Liver (tissue), 7 donors: ENCODE measurements at regions not wholly inside any gene's neighbourhood (a gene's known extent, or its start where the extent isn't known, plus 50 kb on each side); places are given as distances from the start of the nearest gene placed in this dataset.

Experiments
- DNase-seq: peaks from one replicate; pipeline ENCODE4 v3.0.0-alpha.2; 2017; ENCODE audit warnings: low spot score
- H3K27ac ChIP-seq, 2 donors: one replicate each; pipeline ENCODE4 v1.7.0; 2013; ENCODE audit warnings: inconsistent platforms in 2 of 2, low read length in 2 of 2, control low read depth in 1 of 2, low read depth in 1 of 2, mild to moderate bottlenecking in 1 of 2
- H3K27me3 ChIP-seq, 4 donors: one replicate each; pipeline versions ENCODE4 v1.6.1 to v1.7.0; 2013; ENCODE audit warnings: low read length in 3 of 4, inconsistent platforms in 1 of 4, mild to moderate bottlenecking in 1 of 4, moderate library complexity in 1 of 4; ENCODE audit not compliant: control insufficient read depth in 4 of 4, insufficient read depth in 4 of 4
- H3K36me3 ChIP-seq, 4 donors: one replicate each; pipeline versions ENCODE4 v1.6.1 to v1.7.0; 2013; ENCODE audit warnings: low read length in 3 of 4, mild to moderate bottlenecking in 3 of 4, low read depth in 1 of 4, moderate library complexity in 1 of 4; ENCODE audit not compliant: control insufficient read depth in 4 of 4, insufficient read depth in 3 of 4
- H3K4me1 ChIP-seq, 4 donors: one replicate each; pipeline versions ENCODE4 v1.6.1 to v1.7.0; 2013; ENCODE audit warnings: low read length in 3 of 4, mild to moderate bottlenecking in 3 of 4, moderate library complexity in 1 of 4; ENCODE audit not compliant: control insufficient read depth in 4 of 4, insufficient read depth in 4 of 4
- H3K4me3 ChIP-seq, 3 donors: one replicate each; pipeline versions ENCODE4 v1.6.1 to v1.7.0; 2013; ENCODE audit warnings: low read length in 3 of 3, control low read depth in 1 of 3, low read depth in 1 of 3, mild to moderate bottlenecking in 1 of 3
- H3K9ac ChIP-seq, 2 donors: one replicate each; pipeline ENCODE4 v1.7.0; 2013; ENCODE audit warnings: low read length in 2 of 2, mild to moderate bottlenecking in 2 of 2, moderate library complexity in 2 of 2, control low read depth in 1 of 2, low read depth in 1 of 2
- H3K9me3 ChIP-seq, 4 donors: one replicate each; pipeline versions ENCODE4 v1.6.1 to v1.7.0; 2013; ENCODE audit warnings: low read length in 3 of 4; ENCODE audit not compliant: control insufficient read depth in 4 of 4
- ATF3 ChIP-seq: IDR thresholded peaks from 2 replicates; pipeline ENCODE4 v1.6.1; 2016; ENCODE audit warnings: antibody characterized with exemption
- FOXA2 ChIP-seq: IDR thresholded peaks from 2 replicates; pipeline ENCODE4 v1.6.1; 2016; ENCODE audit warnings: antibody characterized with exemption
- GABPA ChIP-seq, 2 donors: IDR thresholded peaks in 1 of 2; conservative IDR thresholded peaks in 1 of 2; 2 replicates each; pipeline ENCODE4 v1.6.1; 2016; ENCODE audit warnings: antibody characterized with exemption in 2 of 2, mild to moderate bottlenecking in 1 of 2, moderate library complexity in 1 of 2
- HNF4A ChIP-seq, 2 donors: conservative IDR thresholded peaks; 2 replicates each; pipeline ENCODE4 v1.6.1; 2016; ENCODE audit warnings: antibody characterized with exemption in 2 of 2, mild to moderate bottlenecking in 2 of 2
- HNF4G ChIP-seq: IDR thresholded peaks from 2 replicates; pipeline ENCODE4 v1.6.1; 2016; ENCODE audit warnings: antibody characterized with exemption
- JUND ChIP-seq, 2 donors: IDR thresholded peaks; 2 replicates each; pipeline ENCODE4 v1.6.1; 2016; ENCODE audit warnings: antibody characterized with exemption in 2 of 2
- NR2F2 ChIP-seq: IDR thresholded peaks from 2 replicates; pipeline ENCODE4 v1.6.1; 2016; ENCODE audit warnings: antibody characterized with exemption
- RAD21 ChIP-seq, 2 donors: IDR thresholded peaks; 2 replicates each; pipeline ENCODE4 v1.6.1; 2016; ENCODE audit warnings: antibody characterized with exemption in 2 of 2, mild to moderate bottlenecking in 2 of 2
- RXRA ChIP-seq, 2 donors: IDR thresholded peaks; 2 replicates each; pipeline ENCODE4 v1.6.1; 2017 to 2018; ENCODE audit warnings: antibody characterized with exemption in 2 of 2, mild to moderate bottlenecking in 1 of 2
- SP1 ChIP-seq: IDR thresholded peaks from 2 replicates; pipeline ENCODE4 v1.6.1; 2018; ENCODE audit warnings: antibody characterized with exemption, mild to moderate bottlenecking
- TAF1 ChIP-seq: conservative IDR thresholded peaks from 2 replicates; pipeline ENCODE4 v1.6.1; 2016; ENCODE audit warnings: antibody characterized with exemption, mild to moderate bottlenecking
- YY1 ChIP-seq: IDR thresholded peaks from 2 replicates; pipeline ENCODE4 v1.6.1; 2016; ENCODE audit warnings: antibody characterized with exemption, mild to moderate bottlenecking
- ZBTB33 ChIP-seq: IDR thresholded peaks from 2 replicates; pipeline ENCODE4 v1.6.1; 2016; ENCODE audit warnings: antibody characterized with exemption
- WGBS: extraction: QIAGEN DNeasy Blood & Tissue Kit; methylation state at CpG from one replicate; pipeline ENCODE4 v1.1.7; 2013; 5-methylcytosine and 5-hydroxymethylcytosine counted together
- TF ChIP-seq, protein P1 (sequence below): IDR thresholded peaks from 2 replicates; pipeline ENCODE4 v1.6.1; 2016; ENCODE audit warnings: antibody characterized with exemption, mild to moderate bottlenecking
- donor health status: healthy.
- donor health status: healthy.
- donor health status: healthy.
- donor health status: healthy.

DNA sequence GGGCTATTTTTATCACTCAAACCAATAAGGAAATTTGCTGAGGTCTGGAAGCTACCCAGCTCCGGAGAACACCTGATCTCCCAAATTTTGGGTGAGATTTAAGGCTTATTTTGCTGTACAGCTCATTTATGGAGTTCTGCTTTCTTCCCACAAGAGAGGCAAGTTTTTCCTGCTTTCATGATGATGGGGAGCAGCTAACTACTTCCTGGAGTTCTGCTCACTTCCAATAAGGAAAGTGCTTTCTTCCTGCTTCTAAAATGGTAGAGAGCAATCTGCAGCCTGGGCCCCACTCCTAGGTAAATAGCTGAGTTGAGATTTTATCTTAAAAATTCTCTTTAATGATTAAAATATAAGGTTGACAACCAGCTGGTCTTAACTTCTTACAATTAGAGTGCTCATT, 606.0 kb upstream of the HTR2C start:
- no peak overlapping the region for H3K27ac ChIP-seq
- no peaks in the 10 kb centered on the region for H3K4me1 ChIP-seq
- WGBS = 67% methylated on average over 1 of the region's 1 CpG
- H3K4me3 ChIP-seq = no peak overlapping the region
- no peak for TF ChIP-seq JUND (IDR thresholded peaks at IDR 0.05)
- TF ChIP-seq RAD21 (IDR thresholded peaks at IDR 0.05) = no peak
- no peak for TF ChIP-seq TAF1
- no peak for TF ChIP-seq NR2F2
- TF ChIP-seq ATF3 = no peak
- no peak for TF ChIP-seq GABPA (IDR thresholded peaks at IDR 0.05 in 1 of 2, conservative IDR thresholded peaks at IDR 0.05 in 1 of 2)
- TF ChIP-seq RXRA (IDR thresholded peaks at IDR 0.05) = no peak
- no peak for TF ChIP-seq HNF4A (conservative IDR thresholded peaks at IDR 0.05)
- no peaks in the 10 kb centered on the region for H3K9me3 ChIP-seq
- H3K36me3 ChIP-seq = no peaks in the 10 kb centered on the region
- H3K9ac ChIP-seq = no peak overlapping the region
- H3K27me3 ChIP-seq = peaks cover 0 to 7% (median 0%) of the 10 kb centered on the region in 4 donors
- no peak for DNase-seq

GRCh38 chrX:113975441-113975840, 608.4 kb upstream of the HTR2C start:
- DNase-seq = no peak
- no peak overlapping the region for H3K4me3 ChIP-seq
- H3K27me3 ChIP-seq = peaks cover 0 to 5% (median 0%) of the 10 kb centered on the region in 4 donors
- H3K4me1 ChIP-seq = no peaks in the 10 kb centered on the region
- H3K27ac ChIP-seq = no peak overlapping the region
- no peaks in the 10 kb centered on the region for H3K36me3 ChIP-seq
- H3K9me3 ChIP-seq = no peaks in the 10 kb centered on the region
- no peak for TF ChIP-seq SP1
- TF ChIP-seq NR2F2 = no peak
- TF ChIP-seq HNF4A (conservative IDR thresholded peaks at IDR 0.05) = no peak
- TF ChIP-seq RXRA (IDR thresholded peaks at IDR 0.05) = no peak
- TF ChIP-seq ZBTB33 = no peak
- no peak for TF ChIP-seq TAF1
- TF ChIP-seq, protein P1, sequence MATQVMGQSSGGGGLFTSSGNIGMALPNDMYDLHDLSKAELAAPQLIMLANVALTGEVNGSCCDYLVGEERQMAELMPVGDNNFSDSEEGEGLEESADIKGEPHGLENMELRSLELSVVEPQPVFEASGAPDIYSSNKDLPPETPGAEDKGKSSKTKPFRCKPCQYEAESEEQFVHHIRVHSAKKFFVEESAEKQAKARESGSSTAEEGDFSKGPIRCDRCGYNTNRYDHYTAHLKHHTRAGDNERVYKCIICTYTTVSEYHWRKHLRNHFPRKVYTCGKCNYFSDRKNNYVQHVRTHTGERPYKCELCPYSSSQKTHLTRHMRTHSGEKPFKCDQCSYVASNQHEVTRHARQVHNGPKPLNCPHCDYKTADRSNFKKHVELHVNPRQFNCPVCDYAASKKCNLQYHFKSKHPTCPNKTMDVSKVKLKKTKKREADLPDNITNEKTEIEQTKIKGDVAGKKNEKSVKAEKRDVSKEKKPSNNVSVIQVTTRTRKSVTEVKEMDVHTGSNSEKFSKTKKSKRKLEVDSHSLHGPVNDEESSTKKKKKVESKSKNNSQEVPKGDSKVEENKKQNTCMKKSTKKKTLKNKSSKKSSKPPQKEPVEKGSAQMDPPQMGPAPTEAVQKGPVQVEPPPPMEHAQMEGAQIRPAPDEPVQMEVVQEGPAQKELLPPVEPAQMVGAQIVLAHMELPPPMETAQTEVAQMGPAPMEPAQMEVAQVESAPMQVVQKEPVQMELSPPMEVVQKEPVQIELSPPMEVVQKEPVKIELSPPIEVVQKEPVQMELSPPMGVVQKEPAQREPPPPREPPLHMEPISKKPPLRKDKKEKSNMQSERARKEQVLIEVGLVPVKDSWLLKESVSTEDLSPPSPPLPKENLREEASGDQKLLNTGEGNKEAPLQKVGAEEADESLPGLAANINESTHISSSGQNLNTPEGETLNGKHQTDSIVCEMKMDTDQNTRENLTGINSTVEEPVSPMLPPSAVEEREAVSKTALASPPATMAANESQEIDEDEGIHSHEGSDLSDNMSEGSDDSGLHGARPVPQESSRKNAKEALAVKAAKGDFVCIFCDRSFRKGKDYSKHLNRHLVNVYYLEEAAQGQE = no peak
- TF ChIP-seq RAD21 (IDR thresholded peaks at IDR 0.05) = no peak
- TF ChIP-seq ATF3 = no peak
- no peak for TF ChIP-seq GABPA (IDR thresholded peaks at IDR 0.05 in 1 of 2, conservative IDR thresholded peaks at IDR 0.05 in 1 of 2)
- TF ChIP-seq HNF4G = no peak
- TF ChIP-seq YY1 = no peak
- TF ChIP-seq JUND (IDR thresholded peaks at IDR 0.05) = no peak
- TF ChIP-seq FOXA2 = no peak
- WGBS = 76% methylated on average over 2 of the region's 2 CpGs
- H3K9ac ChIP-seq = no peak overlapping the region
